ENCODE measurements at regions not wholly inside any gene's neighbourhood (a gene's known extent, or its start where the extent isn't known, plus 50 kb on each side); places are given as distances from the start of the nearest gene placed in this dataset.

DNA sequence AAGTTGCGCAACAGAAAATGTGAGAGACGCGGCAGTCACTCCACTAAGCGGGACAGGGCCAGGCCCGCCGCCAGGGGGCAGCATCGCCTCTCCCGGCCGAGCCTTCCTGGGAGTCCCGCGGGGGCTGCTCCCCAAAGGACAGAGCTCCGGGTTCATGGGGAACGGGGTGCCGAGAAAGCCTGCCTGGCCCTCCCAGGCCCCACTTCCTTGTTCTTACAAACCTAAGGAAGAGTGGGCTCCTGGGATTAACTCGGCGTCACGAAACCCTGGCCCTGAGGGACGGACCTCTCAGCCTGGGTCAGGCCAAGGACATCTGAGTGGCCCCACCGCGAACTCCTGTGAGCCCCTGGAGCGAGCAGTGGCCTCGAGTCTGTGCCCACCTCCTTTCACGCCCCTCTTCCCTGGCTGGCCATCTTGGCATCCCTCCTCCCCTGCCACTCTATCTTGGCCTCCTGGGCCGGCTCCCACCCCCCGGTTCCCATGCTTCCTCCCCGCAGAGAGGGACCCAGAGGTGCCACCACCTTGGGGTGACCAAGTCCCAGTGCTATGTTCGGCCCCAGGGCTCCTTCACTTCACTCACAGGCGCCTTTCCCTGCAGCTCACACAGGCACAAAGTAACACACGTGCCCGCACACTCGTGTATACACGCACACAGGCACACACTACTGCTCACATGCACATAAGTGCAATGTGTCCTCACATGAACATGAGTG is 99.9 kb upstream of the FGF3 start:
- TF ChIP-seq, protein P1, sequence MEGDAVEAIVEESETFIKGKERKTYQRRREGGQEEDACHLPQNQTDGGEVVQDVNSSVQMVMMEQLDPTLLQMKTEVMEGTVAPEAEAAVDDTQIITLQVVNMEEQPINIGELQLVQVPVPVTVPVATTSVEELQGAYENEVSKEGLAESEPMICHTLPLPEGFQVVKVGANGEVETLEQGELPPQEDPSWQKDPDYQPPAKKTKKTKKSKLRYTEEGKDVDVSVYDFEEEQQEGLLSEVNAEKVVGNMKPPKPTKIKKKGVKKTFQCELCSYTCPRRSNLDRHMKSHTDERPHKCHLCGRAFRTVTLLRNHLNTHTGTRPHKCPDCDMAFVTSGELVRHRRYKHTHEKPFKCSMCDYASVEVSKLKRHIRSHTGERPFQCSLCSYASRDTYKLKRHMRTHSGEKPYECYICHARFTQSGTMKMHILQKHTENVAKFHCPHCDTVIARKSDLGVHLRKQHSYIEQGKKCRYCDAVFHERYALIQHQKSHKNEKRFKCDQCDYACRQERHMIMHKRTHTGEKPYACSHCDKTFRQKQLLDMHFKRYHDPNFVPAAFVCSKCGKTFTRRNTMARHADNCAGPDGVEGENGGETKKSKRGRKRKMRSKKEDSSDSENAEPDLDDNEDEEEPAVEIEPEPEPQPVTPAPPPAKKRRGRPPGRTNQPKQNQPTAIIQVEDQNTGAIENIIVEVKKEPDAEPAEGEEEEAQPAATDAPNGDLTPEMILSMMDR (conservative IDR thresholded peaks at IDR 0.05 in 1 of 2, IDR thresholded peaks at IDR 0.05 in 1 of 2; ENCODE audit: low read depth in 1 of 2, low read length in 2 of 2) = peak; percentile 83 to 85
- TF ChIP-seq EZH2 (IDR thresholded peaks at IDR 0.05; ENCODE audit: low read length, missing control alignments) = no peak

Measured in fibroblast of lung (primary cell).